ENCODE measurements at regions not wholly inside any gene's neighbourhood (a gene's known extent, or its start where the extent isn't known, plus 50 kb on each side); places are given as distances from the start of the nearest gene placed in this dataset.
A peak's percentile ranks its signal among the peaks of the same experiment; 100 is the strongest.

DNA sequence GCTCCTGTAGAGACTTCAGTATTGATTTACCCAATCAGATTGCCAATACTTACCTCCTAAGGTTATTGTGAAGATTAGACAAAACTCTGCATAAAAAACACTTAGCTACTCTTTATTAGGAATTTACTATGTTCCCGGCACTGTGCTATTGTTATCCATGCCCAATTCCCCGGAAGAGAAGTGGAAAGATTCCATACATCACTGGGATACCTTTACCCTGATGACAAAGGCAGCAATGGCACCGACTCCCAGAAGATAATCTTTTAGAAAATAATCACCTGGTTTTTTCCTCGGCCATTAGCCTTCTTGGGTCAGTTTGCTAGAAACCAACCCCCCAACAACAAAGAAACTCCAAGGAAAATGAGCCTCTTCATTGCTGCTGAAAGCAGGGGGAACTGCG lies 226.0 kb downstream of the SNX18 start:
- no peak for DNase-seq (ENCODE audit: low spot score)

DNA sequence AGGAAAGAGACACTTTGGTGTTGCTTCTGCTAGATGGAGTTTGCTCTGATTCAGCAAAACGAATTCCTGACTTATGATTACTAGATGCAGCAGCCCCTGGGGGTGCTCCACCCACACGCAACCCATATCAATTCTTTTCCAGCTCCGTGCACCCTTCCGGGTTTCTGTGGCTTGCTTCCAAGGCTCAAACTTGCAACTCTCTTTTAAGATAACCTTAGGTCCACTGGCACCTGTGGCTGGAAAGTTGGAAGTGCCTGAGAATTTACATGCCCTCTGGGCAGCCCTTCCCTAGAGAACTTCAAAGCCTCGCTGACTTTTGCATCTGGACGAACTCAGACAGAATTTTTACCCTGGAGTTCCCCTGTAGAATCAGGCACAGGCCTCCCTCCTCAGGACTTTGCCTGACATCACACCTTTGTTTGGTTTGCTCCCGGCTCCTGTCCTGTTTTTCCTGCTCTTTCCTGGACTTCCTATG lies 224.9 kb downstream of the SNX18 start:
- DNase-seq (ENCODE audit: low spot score), result no peak

DNA sequence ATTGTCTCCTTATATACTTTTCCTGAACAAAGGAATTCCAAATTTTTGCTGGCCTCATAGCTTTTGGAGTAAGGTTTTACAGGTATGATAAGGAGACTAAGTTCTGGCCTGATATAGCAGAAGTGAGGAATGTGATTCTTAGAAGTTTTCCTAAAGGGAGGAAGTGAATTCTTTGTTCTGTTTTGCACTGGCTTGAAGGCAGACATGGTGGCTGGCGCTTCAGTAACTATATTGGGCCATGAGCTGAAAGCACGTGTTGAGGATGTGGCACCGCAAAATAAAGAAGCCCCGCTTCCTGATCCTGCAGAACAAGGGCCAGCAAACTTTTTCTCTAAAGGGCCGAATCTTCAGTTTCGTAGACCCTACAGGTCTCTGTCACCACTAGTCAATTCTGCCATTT lies 224.2 kb downstream of the SNX18 start:
- DNase-seq (ENCODE audit: low spot score), result peak; percentile 57

DNA sequence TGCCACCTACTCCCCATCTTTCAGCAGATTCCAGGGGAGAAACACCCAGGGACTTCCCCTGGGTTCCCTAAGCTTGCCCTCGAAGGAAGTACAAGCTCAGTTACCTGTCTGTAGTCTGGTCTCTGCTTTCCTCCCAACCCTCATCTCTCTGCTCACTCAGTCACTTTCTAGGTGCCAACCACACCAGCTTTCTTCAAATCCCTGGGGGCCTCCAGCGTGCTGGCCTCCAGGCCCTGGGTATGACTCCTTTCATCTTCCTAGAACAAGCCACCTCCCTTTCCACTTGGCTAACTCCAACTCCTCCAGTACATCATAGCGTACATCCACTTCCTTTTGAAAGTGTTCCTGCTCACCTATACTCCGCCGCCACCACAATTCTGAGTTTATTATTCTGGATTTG lies 222.6 kb downstream of the SNX18 start:
- no peak for DNase-seq (ENCODE audit: low spot score)

DNA sequence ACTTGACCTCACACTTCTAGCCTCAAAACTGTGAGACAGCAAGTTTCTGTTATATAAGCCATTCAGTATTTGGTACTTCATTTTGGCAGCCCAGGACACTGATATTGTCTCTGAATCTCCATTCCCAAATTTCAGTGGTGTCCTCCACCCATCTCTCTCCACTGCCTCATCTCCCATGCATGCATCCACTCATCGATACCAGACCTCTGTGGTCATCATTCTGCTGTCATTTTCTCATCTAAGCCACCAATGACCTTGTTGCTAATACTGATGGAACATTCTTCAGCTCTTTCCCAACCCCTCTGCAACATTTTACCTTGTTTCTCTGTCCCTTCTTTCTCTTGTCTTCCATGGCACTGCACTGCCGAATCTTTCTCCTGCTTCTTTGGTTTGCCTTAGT lies 221.8 kb downstream of the SNX18 start:
- DNase-seq (ENCODE audit: low spot score), result no peak

DNA sequence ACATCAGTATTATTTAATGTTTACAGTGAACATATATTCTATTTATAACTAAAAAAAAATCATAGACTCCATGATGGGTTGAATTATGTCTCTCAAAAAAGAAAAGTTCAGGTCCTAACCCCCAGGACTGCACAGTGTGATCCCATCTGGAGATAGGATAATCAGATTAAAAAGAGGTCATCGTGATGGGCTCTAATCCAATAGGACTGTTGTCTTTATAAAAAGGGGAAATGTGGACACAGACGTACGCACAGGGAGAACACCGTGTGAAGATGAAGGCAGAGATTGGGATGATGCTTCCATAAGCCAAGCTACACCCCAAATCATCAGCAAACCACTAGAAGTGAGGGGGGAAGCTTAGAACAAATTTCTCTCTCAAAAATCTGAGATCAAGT lies 221.4 kb downstream of the SNX18 start:
- no peak for DNase-seq (ENCODE audit: low spot score)

- DNase-seq (ENCODE audit: low spot score), result peak; percentile 72
These were observed 220.8 kb downstream of the SNX18 start for GRCh38 chr5:54738118-54738972.

GRCh38 chr5:54736003-54736797 lies 218.6 kb downstream of the SNX18 start:
- DNase-seq (ENCODE audit: low spot score), result no peak

DNA sequence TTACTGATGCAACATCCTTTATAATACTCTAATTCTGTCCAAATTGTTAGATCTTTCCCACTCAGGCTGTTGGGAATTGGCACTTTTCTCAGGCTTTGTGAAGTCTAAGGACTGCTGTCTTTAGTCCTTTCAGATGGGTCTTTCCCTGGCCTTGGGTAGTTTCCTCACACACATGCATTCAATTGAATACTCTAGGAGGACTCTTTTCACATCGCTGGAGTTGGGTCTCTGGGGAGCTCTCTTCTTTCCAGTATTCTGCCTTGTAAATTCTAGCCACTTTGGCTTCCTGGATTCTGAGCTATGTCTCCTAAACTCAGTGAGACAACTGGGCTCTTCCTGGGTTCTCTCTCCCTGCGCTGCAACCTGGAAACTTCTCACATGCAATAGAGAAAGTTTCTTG lies 215.5 kb downstream of the SNX18 start:
- DNase-seq (ENCODE audit: low spot score), result no peak

DNA sequence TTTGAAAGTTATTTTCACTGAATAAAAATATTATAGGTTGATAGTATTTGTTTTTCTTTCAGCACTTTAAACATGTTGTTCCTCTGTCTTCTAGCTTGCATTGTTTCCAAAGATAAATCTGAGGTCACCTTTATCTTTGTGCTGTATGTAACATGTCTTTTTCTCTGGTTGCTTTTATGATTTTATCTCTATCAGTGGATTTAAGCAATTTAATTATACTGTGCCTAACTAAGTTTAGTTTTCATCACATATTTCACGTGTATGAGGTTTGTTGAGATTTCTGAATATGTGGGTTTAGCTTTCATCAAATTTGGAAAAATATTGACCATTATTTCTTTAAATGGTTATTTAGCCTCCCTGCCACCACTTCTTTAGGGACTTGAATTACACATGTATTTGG lies 214.5 kb downstream of the SNX18 start:
- no peak for DNase-seq (ENCODE audit: low spot score)

GRCh38 chr5:54728588-54728915 lies 211.0 kb downstream of the SNX18 start:
- DNase-seq (ENCODE audit: low spot score), result no peak

DNA sequence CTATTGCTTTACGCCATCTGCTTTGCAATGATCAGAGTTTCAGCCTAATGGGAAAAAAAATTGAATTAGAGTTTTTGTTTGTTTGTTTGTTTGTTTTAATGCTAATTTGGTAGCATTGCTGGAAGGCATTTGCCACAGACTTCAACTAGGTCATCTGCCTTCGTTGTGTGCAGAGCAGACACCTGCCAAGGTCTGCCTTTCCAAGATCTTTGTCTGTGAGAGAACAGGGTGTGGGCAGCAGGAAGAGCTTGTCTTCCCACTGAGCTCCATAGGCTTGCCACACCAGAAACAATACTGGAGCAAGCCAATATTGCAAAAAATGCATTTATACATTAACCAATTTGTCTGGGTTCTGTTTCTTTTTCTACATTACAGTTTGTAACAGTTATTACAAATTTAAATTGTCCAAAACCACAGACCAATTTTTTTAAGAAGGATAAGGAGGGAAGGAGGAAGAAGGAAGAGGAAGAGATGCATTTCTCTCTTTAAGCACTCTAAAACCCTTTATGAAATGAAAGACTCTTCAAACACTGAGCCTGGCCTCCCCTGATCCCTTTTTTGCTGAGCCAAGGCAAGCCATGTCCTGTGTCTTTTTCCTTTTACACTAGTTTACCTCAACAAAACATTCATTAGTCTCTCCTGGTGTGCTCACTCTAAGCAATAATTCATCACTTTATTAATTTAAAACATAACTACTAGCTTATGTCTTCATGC lies 210.5 kb downstream of the SNX18 start:
- DNase-seq (ENCODE audit: low spot score), result no peak

GRCh38 chr5:54725391-54726280 lies 208.1 kb downstream of the SNX18 start:
- no peak for DNase-seq (ENCODE audit: low spot score)

GRCh38 chr5:54722846-54723433 lies 205.4 kb downstream of the SNX18 start:
- no peak for DNase-seq (ENCODE audit: low spot score)

DNA sequence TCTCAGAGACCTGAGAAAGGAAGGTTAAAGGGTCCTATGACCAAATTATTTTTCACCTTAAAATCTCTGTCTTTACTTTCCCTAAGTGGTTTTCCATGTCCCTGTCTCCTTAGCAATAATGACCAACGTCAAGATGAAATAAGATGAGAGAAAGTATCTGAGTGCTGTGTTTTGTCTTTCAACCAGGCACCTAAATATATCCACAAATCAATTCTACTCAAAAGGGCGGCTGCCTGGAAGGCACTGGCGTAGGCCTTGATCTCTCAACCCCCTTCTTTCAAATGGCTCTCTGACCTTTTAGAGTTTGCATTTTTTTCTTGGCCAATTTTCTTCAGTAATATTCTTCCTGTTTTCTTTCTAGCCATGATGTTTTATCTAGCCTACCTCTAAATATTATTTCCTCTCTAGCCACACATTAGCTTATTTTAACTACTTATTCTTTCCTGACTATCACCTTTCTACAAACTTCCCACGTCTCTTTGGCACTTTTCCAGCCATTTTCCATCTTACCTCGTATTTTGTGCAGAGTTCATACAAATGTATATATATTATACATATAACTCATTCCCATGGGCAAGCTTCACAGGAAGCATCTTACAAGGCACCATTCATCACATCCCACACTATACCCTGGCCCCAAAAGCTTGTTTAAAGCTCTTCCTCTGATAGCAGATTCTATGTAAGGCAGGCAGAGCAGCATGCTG lies 204.5 kb downstream of the SNX18 start:
- no peak for DNase-seq (ENCODE audit: low spot score)

DNA sequence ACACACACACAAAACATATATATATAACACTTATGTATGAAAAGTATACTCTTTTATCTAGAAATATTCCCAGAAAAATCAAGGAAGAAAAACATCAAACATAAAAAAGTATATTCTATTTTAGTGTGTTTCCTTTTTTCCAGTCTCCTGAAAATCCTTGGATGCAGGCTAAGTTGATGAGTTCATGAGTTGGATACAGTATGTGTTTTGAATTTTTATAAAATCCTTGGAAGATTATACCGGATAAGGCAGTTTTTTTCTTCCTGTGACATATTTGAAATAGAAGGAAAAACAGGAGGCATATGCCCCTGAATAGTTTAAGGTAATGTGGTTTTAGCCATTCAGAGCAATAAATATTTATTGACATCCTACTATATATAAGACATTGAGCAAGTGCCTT lies 203.6 kb downstream of the SNX18 start:
- no peak for DNase-seq (ENCODE audit: low spot score)

DNA sequence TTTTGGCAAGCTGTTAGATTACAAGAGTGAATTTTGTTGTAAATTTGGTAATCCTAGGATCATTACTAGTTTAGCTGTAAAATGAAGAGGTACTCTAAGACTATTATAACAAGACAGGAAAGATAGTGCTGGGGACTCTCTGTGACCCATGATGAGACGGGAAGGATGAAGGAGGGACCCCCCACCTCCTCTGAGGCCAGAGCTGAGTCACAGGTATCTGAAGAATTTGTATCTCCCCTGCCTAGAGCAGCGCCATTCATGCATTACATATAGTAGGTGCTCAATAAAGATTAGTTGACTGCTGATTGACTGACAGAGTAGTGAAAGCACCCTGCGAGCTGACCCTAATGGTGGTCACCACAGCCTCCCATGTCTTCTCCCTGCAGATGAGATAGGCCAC lies 202.8 kb downstream of the SNX18 start:
- no peak for DNase-seq (ENCODE audit: low spot score)

DNA sequence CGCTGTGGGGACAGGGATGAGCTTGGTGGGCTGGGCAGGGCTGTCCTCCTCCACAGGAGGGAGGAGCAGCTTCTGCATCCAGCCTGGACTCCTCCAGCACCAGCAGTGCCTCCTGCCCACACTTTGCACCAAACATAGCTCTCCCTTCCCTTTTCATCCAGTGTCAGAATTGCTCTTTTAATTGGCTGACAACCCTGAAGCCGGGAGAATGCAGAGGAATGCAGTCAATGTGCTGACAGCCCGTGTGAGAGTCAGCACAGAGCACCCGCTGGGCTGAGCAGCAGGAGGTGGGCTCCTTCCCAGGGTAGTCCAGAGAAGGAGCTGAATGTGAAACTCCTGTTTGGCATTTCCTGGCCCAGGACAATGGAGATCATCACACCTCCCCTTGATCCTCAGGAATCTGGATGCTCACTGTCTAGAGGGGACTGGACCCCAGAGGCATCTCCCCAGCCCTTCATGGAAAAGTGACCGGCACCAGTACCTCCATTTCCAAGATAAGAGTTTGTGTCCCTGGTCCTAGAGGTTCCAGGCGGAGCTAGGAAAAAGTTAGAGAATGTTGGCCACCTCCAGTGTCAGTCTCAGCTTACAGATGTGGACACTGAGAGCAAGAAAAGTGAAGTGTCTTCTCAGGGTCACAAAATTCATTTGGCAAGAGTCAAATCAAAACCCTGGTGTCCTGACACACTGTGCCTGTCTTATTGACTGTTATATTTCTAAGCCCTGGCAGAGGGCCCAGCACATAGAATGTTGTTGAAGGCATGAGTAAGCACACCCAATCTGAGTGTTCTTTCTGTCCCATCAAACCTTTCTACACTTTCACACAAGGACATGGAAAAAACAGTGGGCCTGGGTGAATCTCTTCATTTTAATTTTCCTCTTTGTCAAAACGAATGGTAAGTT lies 202.1 kb downstream of the SNX18 start:
- no peak for DNase-seq (ENCODE audit: low spot score)

DNA sequence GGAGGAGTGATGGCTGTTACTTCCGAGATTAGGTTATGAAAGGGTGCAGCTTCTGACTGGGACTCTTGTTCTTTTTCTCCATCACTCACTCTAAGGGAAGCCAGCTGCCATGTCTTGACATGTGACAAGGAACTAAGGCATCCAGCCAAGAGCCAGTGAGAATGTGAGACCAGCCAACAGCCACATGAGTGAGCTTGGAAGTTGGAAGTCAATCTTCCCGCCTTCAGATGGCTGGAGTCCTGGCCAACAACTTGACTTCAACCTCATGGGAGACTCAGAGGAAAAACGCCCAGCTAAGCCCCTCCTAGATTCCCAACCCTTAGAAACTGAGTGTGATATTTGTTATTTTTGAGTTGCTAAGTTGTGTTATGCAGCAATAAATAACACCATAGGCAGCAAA lies 201.1 kb downstream of the SNX18 start:
- no peak for DNase-seq (ENCODE audit: low spot score)

GRCh38 chr5:54717870-54718269 lies 200.3 kb downstream of the SNX18 start:
- DNase-seq (ENCODE audit: low spot score), result no peak
